IMR-90 (cell line): ENCODE measurements at regions not wholly inside any gene's neighbourhood (a gene's known extent, or its start where the extent isn't known, plus 50 kb on each side); places are given as distances from the start of the nearest gene placed in this dataset.

Experiments
- ATAC-seq: fragments of 200-7000 bp; cut with Tn5 transposase; 2 replicates; pipeline ENCODE4 v1.9.1; 2020; ENCODE audit warnings: low read depth, mild to moderate bottlenecking, moderate library complexity
- BruUV-seq: library from RNA; stranded (reverse); fragments of 400-500 nt; replicated peaks from 2 replicates; lab custom pipeline; 2021; lab: Mats Ljungman, UMichigan
- CTCF ChIA-PET: fragments of 300-600 bp; formaldehyde crosslinking; extraction: SDS; loops from one replicate; lab custom pipeline; 2021; ENCODE audit warnings: antibody characterized with exemption; lab: Yijun Ruan, JAX
- POLR2A ChIA-PET: fragments of 300-600 bp; sonication (Branson Sonifier 250); formaldehyde crosslinking; loops from one replicate; lab custom pipeline; 2022; ENCODE audit warnings: antibody characterized with exemption; ENCODE audit not compliant: unreplicated experiment; lab: Charles Lee
- DNase-seq: peaks from one replicate; pipeline ENCODE4 v3.0.0; 2013
- H2AFZ ChIP-seq: replicated peaks from 2 replicates; pipeline ENCODE3; 2013; ENCODE audit warnings: low read length, mild to moderate bottlenecking; ENCODE audit not compliant: poor library complexity
- H2AK5ac ChIP-seq: 2 replicates; pipeline ENCODE4 v1.6.1; 2013; ENCODE audit warnings: low read depth, low read length, inconsistent platforms
- H2AK9ac ChIP-seq: replicated peaks from 2 replicates; pipeline ENCODE3; 2013; ENCODE audit warnings: mild to moderate bottlenecking, low read depth, low read length, moderate library complexity; ENCODE audit not compliant: poor library complexity
- H2BK120ac ChIP-seq: 2 replicates; pipeline ENCODE4 v1.6.1; 2013; ENCODE audit warnings: low read depth, low read length, inconsistent platforms
- H2BK15ac ChIP-seq: 3 replicates; pipeline ENCODE4 v1.6.1; 2013; ENCODE audit warnings: low read depth, low read length, inconsistent platforms
- H2BK20ac ChIP-seq: 2 replicates; pipeline ENCODE4 v1.6.1; 2013; ENCODE audit warnings: low read depth, mild to moderate bottlenecking, inconsistent platforms, low read length, moderate library complexity
- H2BK5ac ChIP-seq: 2 replicates; pipeline ENCODE4 v1.6.1; 2013; ENCODE audit warnings: mild to moderate bottlenecking, low read depth, low read length, inconsistent platforms; ENCODE audit not compliant: poor library complexity, severe bottlenecking
- H3K14ac ChIP-seq: replicated peaks from 2 replicates; pipeline ENCODE4 v1.6.1; 2013; ENCODE audit warnings: low read depth, low read length, inconsistent platforms
- H3K18ac ChIP-seq: 2 replicates; pipeline ENCODE4 v1.6.1; 2013; ENCODE audit warnings: low read depth, low read length, control low read depth
- H3K23ac ChIP-seq: 2 replicates; pipeline ENCODE4 v1.6.1; 2013; ENCODE audit warnings: low read depth, low read length, inconsistent platforms
- H3K27ac ChIP-seq: 2 replicates; pipeline ENCODE4 v1.5.1; 2013; ENCODE audit warnings: mild to moderate bottlenecking, control low read depth, low read length; ENCODE audit not compliant: insufficient read depth
- H3K27me3 ChIP-seq: 2 replicates; pipeline ENCODE4 v1.6.1; 2013; ENCODE audit warnings: low read length; ENCODE audit not compliant: control insufficient read depth, insufficient read depth
- H3K36me3 ChIP-seq: 2 replicates; pipeline ENCODE4 v1.6.1; 2013; ENCODE audit warnings: low read length, mixed read lengths; ENCODE audit not compliant: control insufficient read depth, insufficient read depth
- H3K4ac ChIP-seq: 2 replicates; pipeline ENCODE4 v1.6.1; 2013; ENCODE audit warnings: low read depth, low read length, inconsistent platforms
- H3K4me1 ChIP-seq: 2 replicates; pipeline ENCODE4 v1.6.1; 2013; ENCODE audit warnings: low read length, mixed read lengths; ENCODE audit not compliant: control insufficient read depth, insufficient read depth
- H3K4me2 ChIP-seq: 2 replicates; pipeline ENCODE4 v1.6.1; 2013; ENCODE audit warnings: low read depth, mild to moderate bottlenecking, control low read depth, low read length, moderate library complexity
- H3K4me3 ChIP-seq: 2 replicates; pipeline ENCODE4 v1.5.1; 2013; ENCODE audit warnings: low read depth, mild to moderate bottlenecking, control low read depth, low read length, moderate library complexity; ENCODE audit not compliant: insufficient read depth
- H3K56ac ChIP-seq: 2 replicates; pipeline ENCODE4 v1.6.1; 2013; ENCODE audit warnings: low read length, inconsistent platforms; ENCODE audit not compliant: insufficient read depth; ENCODE audit errors: extremely low read depth
- H3K79me1 ChIP-seq, 2 experiments: 2 replicates each; pipeline ENCODE4 v1.6.1; 2013; ENCODE audit warnings: low read length in 2 of 2, inconsistent platforms in 1 of 2, low read depth in 1 of 2
- H3K9ac ChIP-seq: 2 replicates; pipeline ENCODE4 v1.6.1; 2013; ENCODE audit warnings: low read depth, low read length, control low read depth
- H3K9me1 ChIP-seq: 2 replicates; pipeline ENCODE4 v1.6.1; 2013; ENCODE audit warnings: low read length, inconsistent platforms; ENCODE audit not compliant: insufficient read depth
- H3K9me3 ChIP-seq: 2 replicates; pipeline ENCODE4 v1.6.1; 2013; ENCODE audit warnings: low read length; ENCODE audit not compliant: control insufficient read depth, insufficient read depth
- H4K20me1 ChIP-seq: 2 replicates; pipeline ENCODE4 v1.6.1; 2013; ENCODE audit warnings: low read length, inconsistent platforms; ENCODE audit not compliant: insufficient read depth
- H4K5ac ChIP-seq: 2 replicates; pipeline ENCODE4 v1.6.1; 2013; ENCODE audit warnings: mild to moderate bottlenecking, low read depth, low read length, control low read depth
- H4K8ac ChIP-seq, 2 experiments: 2 replicates each; pipeline ENCODE4 v1.6.1; 2013; ENCODE audit warnings: low read depth in 2 of 2, low read length in 2 of 2, control low read depth in 1 of 2, inconsistent platforms in 1 of 2
- H4K91ac ChIP-seq: 2 replicates; pipeline ENCODE4 v1.6.1; 2013; ENCODE audit warnings: low read depth, low read length, inconsistent platforms; ENCODE audit not compliant: insufficient read depth
- CEBPB ChIP-seq: IDR thresholded peaks from 2 replicates; pipeline ENCODE4 v1.6.1; 2012; ENCODE audit warnings: low read depth, low read length, improper control_type of control experiment
- CHD1 ChIP-seq: IDR thresholded peaks from 2 replicates; pipeline ENCODE4 v1.6.1; 2012; ENCODE audit warnings: low read depth, low read length, improper control_type of control experiment
- MAFK ChIP-seq: IDR thresholded peaks from 2 replicates; pipeline ENCODE4 v1.6.1; 2012; ENCODE audit warnings: low read depth, low read length, improper control_type of control experiment
- MAZ ChIP-seq: IDR thresholded peaks from 2 replicates; pipeline ENCODE4 v1.6.1; 2012; ENCODE audit warnings: low read depth, mild to moderate bottlenecking, low read length, improper control_type of control experiment, moderate library complexity, borderline replicate concordance
- RAD21 ChIP-seq: IDR thresholded peaks from 2 replicates; pipeline ENCODE4 v1.6.1; 2012; ENCODE audit warnings: low read length, improper control_type of control experiment
- SMC3 ChIP-seq: fragments of 150-350 bp; IDR thresholded peaks from 2 replicates; pipeline ENCODE4 v1.6.1; 2016; ENCODE audit warnings: low read depth, mild to moderate bottlenecking, antibody characterized with exemption, low read length, moderate library complexity
- dilution Hi-C: fragments of 300-500 bp; cut with HindIII; formaldehyde crosslinking; loops from one replicate; pipeline ENCODE4 v1.14.3; 2018; ENCODE audit warnings: low sequenced_read_pairs; ENCODE audit not compliant: unreplicated experiment
- in situ Hi-C: fragments of 300-500 bp; cut with MboI; formaldehyde crosslinking; loops from 3 replicates; pipeline ENCODE4 v1.14.3; 2019; ENCODE audit warnings: low sequenced_read_pairs, inconsistent platforms, mixed read lengths
- intact Hi-C: fragments of 100-400 bp; cut with micrococcal nuclease; formaldehyde crosslinking; loops from 2 replicates; pipeline ENCODE4 v1.10.0; 2022
- TF ChIP-seq, protein P1 (sequence below): fragments of 150-350 bp; IDR thresholded peaks from 2 replicates; pipeline ENCODE4 v1.6.1; 2017; ENCODE audit warnings: mild to moderate bottlenecking, antibody characterized with exemption, low read length, low read depth
- TF ChIP-seq, protein P2 (sequence below): conservative IDR thresholded peaks from 2 replicates; pipeline ENCODE4 v1.5.1; 2012; ENCODE audit warnings: mild to moderate bottlenecking, low read depth, low read length, improper control_type of control experiment
- TF ChIP-seq, protein P3 (sequence below): fragments of 150-350 bp; IDR thresholded peaks from 2 replicates; pipeline ENCODE4 v1.6.1; 2016; ENCODE audit warnings: low read depth, mild to moderate bottlenecking, low read length, moderate library complexity, borderline replicate concordance

DNA sequence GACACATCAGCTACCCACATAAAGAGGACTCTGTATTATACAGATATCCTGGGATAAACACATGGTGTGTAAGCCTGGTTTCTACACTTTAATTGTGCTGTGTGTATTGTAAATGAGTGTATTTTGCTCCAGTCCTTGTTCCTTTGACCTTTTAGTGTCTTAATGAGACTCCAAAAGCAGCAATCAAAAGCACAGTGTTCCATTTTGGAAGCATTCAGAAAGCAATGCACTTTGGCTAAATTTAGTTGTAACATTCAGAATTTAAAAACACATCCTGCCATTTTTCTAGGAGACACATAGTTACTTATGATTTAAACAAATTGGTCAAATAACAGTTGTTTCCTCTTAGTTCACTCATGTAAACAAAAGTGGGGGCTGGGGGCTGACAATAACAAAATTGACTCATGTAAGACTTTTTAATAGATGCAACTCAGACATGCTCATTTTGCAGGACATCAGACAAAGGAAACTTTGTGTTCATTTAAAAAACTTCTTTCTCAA lies 122.2 kb downstream of the GPR37 start:
- dilution Hi-C loops (no loop called here), intact Hi-C loops (no loop called here), in situ Hi-C loops (no loop called here)
- DNase-seq (no peak), ATAC-seq (no peak)
- H3K23ac ChIP-seq: no peak overlapping the region
- no peak overlapping the region for H2AK5ac ChIP-seq
- no peak overlapping the region for H3K14ac ChIP-seq
- no peaks in the 10 kb centered on the region for H3K4me1 ChIP-seq
- no peak overlapping the region for H3K9ac ChIP-seq
- H3K4me3 ChIP-seq: no peak overlapping the region
- no peak overlapping the region for H2AK9ac ChIP-seq
- H2BK15ac ChIP-seq: no peak overlapping the region
- ChIA-PET CTCF (no interaction called here), POLR2A (no interaction called here)
- H3K9me3 ChIP-seq: no peaks in the 10 kb centered on the region
- no peaks in the 10 kb centered on the region for H3K36me3 ChIP-seq
- no peak overlapping the region for H3K27ac ChIP-seq
- no peaks in the 10 kb centered on the region for H4K20me1 ChIP-seq
- no peak overlapping the region for H3K4ac ChIP-seq
- no TSS peak for BruUV-seq
- no peak overlapping the region; the same call in 1 of the 2 replicates for H3K18ac ChIP-seq
- no peak overlapping the region for H3K56ac ChIP-seq
- no peak overlapping the region for H3K4me2 ChIP-seq
- no peak overlapping the region for H2BK20ac ChIP-seq
- no peaks in the 10 kb centered on the region for H3K27me3 ChIP-seq
- no peak overlapping the region for H4K8ac ChIP-seq
- no peak overlapping the region for H2BK120ac ChIP-seq
- no peak overlapping the region for H2BK5ac ChIP-seq
- H4K91ac ChIP-seq: no peak overlapping the region
- TF ChIP-seq RAD21 (no peak), MAFK (no peak), SMC3 (no peak), MAZ (no peak), CHD1 (no peak), CEBPB (no peak)
- TF ChIP-seq, protein P1, sequence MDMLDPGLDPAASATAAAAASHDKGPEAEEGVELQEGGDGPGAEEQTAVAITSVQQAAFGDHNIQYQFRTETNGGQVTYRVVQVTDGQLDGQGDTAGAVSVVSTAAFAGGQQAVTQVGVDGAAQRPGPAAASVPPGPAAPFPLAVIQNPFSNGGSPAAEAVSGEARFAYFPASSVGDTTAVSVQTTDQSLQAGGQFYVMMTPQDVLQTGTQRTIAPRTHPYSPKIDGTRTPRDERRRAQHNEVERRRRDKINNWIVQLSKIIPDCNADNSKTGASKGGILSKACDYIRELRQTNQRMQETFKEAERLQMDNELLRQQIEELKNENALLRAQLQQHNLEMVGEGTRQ: no peak
- TF ChIP-seq, protein P2, sequence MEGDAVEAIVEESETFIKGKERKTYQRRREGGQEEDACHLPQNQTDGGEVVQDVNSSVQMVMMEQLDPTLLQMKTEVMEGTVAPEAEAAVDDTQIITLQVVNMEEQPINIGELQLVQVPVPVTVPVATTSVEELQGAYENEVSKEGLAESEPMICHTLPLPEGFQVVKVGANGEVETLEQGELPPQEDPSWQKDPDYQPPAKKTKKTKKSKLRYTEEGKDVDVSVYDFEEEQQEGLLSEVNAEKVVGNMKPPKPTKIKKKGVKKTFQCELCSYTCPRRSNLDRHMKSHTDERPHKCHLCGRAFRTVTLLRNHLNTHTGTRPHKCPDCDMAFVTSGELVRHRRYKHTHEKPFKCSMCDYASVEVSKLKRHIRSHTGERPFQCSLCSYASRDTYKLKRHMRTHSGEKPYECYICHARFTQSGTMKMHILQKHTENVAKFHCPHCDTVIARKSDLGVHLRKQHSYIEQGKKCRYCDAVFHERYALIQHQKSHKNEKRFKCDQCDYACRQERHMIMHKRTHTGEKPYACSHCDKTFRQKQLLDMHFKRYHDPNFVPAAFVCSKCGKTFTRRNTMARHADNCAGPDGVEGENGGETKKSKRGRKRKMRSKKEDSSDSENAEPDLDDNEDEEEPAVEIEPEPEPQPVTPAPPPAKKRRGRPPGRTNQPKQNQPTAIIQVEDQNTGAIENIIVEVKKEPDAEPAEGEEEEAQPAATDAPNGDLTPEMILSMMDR: no peak
- TF ChIP-seq, protein P3, sequence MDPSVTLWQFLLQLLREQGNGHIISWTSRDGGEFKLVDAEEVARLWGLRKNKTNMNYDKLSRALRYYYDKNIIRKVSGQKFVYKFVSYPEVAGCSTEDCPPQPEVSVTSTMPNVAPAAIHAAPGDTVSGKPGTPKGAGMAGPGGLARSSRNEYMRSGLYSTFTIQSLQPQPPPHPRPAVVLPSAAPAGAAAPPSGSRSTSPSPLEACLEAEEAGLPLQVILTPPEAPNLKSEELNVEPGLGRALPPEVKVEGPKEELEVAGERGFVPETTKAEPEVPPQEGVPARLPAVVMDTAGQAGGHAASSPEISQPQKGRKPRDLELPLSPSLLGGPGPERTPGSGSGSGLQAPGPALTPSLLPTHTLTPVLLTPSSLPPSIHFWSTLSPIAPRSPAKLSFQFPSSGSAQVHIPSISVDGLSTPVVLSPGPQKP: no peak
- no peaks in the 10 kb centered on the region for H3K79me1 ChIP-seq
- H2AFZ ChIP-seq: no peak overlapping the region
- no peaks in the 10 kb centered on the region for H3K9me1 ChIP-seq
- no peak overlapping the region for H4K5ac ChIP-seq
